Prostate gland (tissue), 2 donors: ENCODE measurements at regions not wholly inside any gene's neighbourhood (a gene's known extent, or its start where the extent isn't known, plus 50 kb on each side); places are given as distances from the start of the nearest gene placed in this dataset.

Source experiments
- DNase-seq: peaks from one replicate; pipeline ENCODE4 v3.0.0-alpha.2; 2019; ENCODE audit warnings: low spot score
- H3K27ac ChIP-seq, 2 donors: fragments of 200-600 bp; sonication (generic); 2 replicates each; pipeline ENCODE4 v1.5.1; 2017 to 2019
- H3K27me3 ChIP-seq: fragments of 200-600 bp; sonication (generic); replicated peaks from 2 replicates; pipeline ENCODE4 v1.5.1; 2019; ENCODE audit not compliant: insufficient read depth
- H3K36me3 ChIP-seq, 2 donors: fragments of 200-600 bp; sonication (generic); 1 replicate in 1 of 2; 2 replicates in 1 of 2; pipeline versions ENCODE4 v1.5.1 to v1.8.1; 2017 to 2019
- H3K4me1 ChIP-seq: fragments of 200-600 bp; sonication (generic); replicated peaks from 2 replicates; pipeline ENCODE4 v1.5.1; 2019
- H3K4me3 ChIP-seq, 2 donors: fragments of 200-600 bp; sonication (generic); 2 replicates each; pipeline ENCODE4 v1.5.1; 2017 to 2019
- H3K9me3 ChIP-seq: fragments of 200-600 bp; sonication (generic); 2 replicates; pipeline ENCODE4 v1.5.1; 2017
- CTCF ChIP-seq, 4 experiments: fragments of 200-600 bp in 2 of 4; fragments of 450-650 bp in 2 of 4; sonication (generic) in 2 of 4; IDR thresholded peaks; 1 replicate in 3 of 4; 2 replicates in 1 of 4; pipeline ENCODE4 v1.5.1; 2016 to 2019; ENCODE audit warnings: antibody characterized with exemption in 4 of 4, mild to moderate bottlenecking in 2 of 4, moderate library complexity in 2 of 4
- POLR2A ChIP-seq: fragments of 450-650 bp; IDR thresholded peaks from one replicate; pipeline ENCODE4 v1.6.1; 2016; ENCODE audit warnings: antibody characterized with exemption, mild to moderate bottlenecking
- POLR2AphosphoS5 ChIP-seq: sonication (generic); formaldehyde crosslinking; IDR thresholded peaks from one replicate; pipeline ENCODE4 v1.6.1; 2017; ENCODE audit warnings: antibody characterized with exemption
- WGBS: methylation state at CpG from one replicate; pipeline ENCODE4 v1.1.5; 2018; 5-methylcytosine and 5-hydroxymethylcytosine counted together
- intact Hi-C: fragments of 100-400 bp; cut with DNase I; formaldehyde crosslinking; loops from one replicate; pipeline ENCODE4 v1.14.2; 2022

GRCh38 chr1:90387805-90388204, 329.3 kb downstream of the BARHL2 start:
- WGBS: 43% methylated on average over 6 of the region's 6 CpGs
- Histone ChIP-seq H3K27me3 (no peaks in the 10 kb centered on the region), H3K27ac (no peak overlapping the region), H3K4me3 (no peak overlapping the region), H3K4me1 (no peaks in the 10 kb centered on the region), H3K9me3 (no peaks in the 10 kb centered on the region), H3K36me3 (no peaks in the 10 kb centered on the region)
- TF ChIP-seq CTCF (IDR thresholded peaks at IDR 0.05): no peak
- no peak for TF ChIP-seq POLR2A
- no peak for TF ChIP-seq POLR2AphosphoS5
- intact Hi-C loops: no loop called here
- no peak for DNase-seq

- no peak for TF ChIP-seq POLR2A
- TF ChIP-seq CTCF (IDR thresholded peaks at IDR 0.05): no peak
- TF ChIP-seq POLR2AphosphoS5: no peak
- H3K27ac ChIP-seq: no peak overlapping the region
- DNase-seq: no peak
- intact Hi-C loops: no loop called here
- no peak overlapping the region for H3K4me3 ChIP-seq
- no peaks in the 10 kb centered on the region for H3K4me1 ChIP-seq
- no peaks in the 10 kb centered on the region for H3K27me3 ChIP-seq
- 44% methylated on average over 3 of the region's 3 CpGs for WGBS
- no peaks in the 10 kb centered on the region for H3K36me3 ChIP-seq
- H3K9me3 ChIP-seq: no peaks in the 10 kb centered on the region
Observed at GRCh38 chr1:90386899-90387720, 330.0 kb downstream of the BARHL2 start.

- DNase-seq: no peak
- Histone ChIP-seq H3K27me3 (no peaks in the 10 kb centered on the region), H3K27ac (no peak overlapping the region), H3K4me3 (no peak overlapping the region), H3K36me3 (no peaks in the 10 kb centered on the region), H3K9me3 (no peaks in the 10 kb centered on the region), H3K4me1 (no peaks in the 10 kb centered on the region)
- intact Hi-C loops: no loop called here
- TF ChIP-seq POLR2A: no peak
- 78% methylated on average over 6 of the region's 6 CpGs for WGBS
Observed at GRCh38 chr1:90384193-90384592, 332.9 kb downstream of the BARHL2 start.

- H3K27ac ChIP-seq: no peak overlapping the region
- no peaks in the 10 kb centered on the region for H3K4me1 ChIP-seq
- 71% methylated on average over 4 of the region's 4 CpGs for WGBS
- no peaks in the 10 kb centered on the region for H3K27me3 ChIP-seq
- H3K9me3 ChIP-seq: no peaks in the 10 kb centered on the region
- no peak for DNase-seq
- intact Hi-C loops: no loop called here
- H3K36me3 ChIP-seq: no peaks in the 10 kb centered on the region
- no peak overlapping the region for H3K4me3 ChIP-seq
- TF ChIP-seq CTCF (IDR thresholded peaks at IDR 0.05): no peak
- no peak for TF ChIP-seq POLR2AphosphoS5
- no peak for TF ChIP-seq POLR2A
Observed at GRCh38 chr1:90382161-90382560, 334.9 kb downstream of the BARHL2 start.

- Histone ChIP-seq H3K27me3 (no peaks in the 10 kb centered on the region), H3K36me3 (no peaks in the 10 kb centered on the region), H3K27ac (no peak overlapping the region), H3K9me3 (no peaks in the 10 kb centered on the region), H3K4me1 (no peaks in the 10 kb centered on the region), H3K4me3 (no peak overlapping the region)
- intact Hi-C loops: no loop called here
- WGBS: 62% methylated on average over 4 of the region's 4 CpGs
- TF ChIP-seq POLR2AphosphoS5 (no peak), POLR2A (no peak), CTCF (IDR thresholded peaks at IDR 0.05) (no peak)
- no peak for DNase-seq
Observed at GRCh38 chr1:90381598-90381997, 335.5 kb downstream of the BARHL2 start.
